ENCODE measurements at regions not wholly inside any gene's neighbourhood (a gene's known extent, or its start where the extent isn't known, plus 50 kb on each side); places are given as distances from the start of the nearest gene placed in this dataset.

DNA sequence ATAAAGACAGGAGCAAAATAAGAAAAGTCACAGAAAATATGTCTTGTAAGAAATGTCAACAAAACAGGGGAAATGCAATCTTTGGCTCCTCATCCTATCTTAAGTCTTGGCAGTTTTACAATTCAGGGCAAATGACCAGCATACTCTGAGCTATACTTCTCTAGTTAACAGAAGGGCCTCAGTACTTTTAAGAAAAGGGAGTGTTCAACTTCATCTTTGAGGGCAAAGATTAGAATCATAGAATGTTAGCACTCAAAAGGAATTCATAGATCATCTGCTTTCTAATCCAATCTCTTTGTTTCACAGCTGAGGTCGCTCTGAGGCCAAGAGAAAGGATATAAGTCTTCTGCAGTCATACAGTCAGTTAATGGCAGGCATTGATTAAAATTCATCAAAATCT lies 174.0 kb upstream of the NT5C1B start:
- TF ChIP-seq, protein P1, sequence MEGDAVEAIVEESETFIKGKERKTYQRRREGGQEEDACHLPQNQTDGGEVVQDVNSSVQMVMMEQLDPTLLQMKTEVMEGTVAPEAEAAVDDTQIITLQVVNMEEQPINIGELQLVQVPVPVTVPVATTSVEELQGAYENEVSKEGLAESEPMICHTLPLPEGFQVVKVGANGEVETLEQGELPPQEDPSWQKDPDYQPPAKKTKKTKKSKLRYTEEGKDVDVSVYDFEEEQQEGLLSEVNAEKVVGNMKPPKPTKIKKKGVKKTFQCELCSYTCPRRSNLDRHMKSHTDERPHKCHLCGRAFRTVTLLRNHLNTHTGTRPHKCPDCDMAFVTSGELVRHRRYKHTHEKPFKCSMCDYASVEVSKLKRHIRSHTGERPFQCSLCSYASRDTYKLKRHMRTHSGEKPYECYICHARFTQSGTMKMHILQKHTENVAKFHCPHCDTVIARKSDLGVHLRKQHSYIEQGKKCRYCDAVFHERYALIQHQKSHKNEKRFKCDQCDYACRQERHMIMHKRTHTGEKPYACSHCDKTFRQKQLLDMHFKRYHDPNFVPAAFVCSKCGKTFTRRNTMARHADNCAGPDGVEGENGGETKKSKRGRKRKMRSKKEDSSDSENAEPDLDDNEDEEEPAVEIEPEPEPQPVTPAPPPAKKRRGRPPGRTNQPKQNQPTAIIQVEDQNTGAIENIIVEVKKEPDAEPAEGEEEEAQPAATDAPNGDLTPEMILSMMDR (conservative IDR thresholded peaks at IDR 0.05; ENCODE audit: low read length), result no peak
- TF ChIP-seq EZH2phosphoT487 (IDR thresholded peaks at IDR 0.05; ENCODE audit: borderline replicate concordance), result no peak

Measured in Loucy (cell line).